GM12865 (cell line): ENCODE measurements at regions not wholly inside any gene's neighbourhood (a gene's known extent, or its start where the extent isn't known, plus 50 kb on each side); places are given as distances from the start of the nearest gene placed in this dataset.
A peak's percentile ranks its signal among the peaks of the same experiment; 100 is the strongest.

ENCODE experiments used
- DNase-seq: peaks from one replicate; pipeline ENCODE4 v3.0.0; 2010; ENCODE audit warnings: low read depth
- H3K4me3 ChIP-seq: 2 replicates; pipeline ENCODE4 v1.5.1; 2011; ENCODE audit warnings: mild to moderate bottlenecking, low read depth, low read length, control low read depth
- CTCF ChIP-seq: IDR thresholded peaks from 2 replicates; pipeline ENCODE4 v1.5.1; 2011; ENCODE audit warnings: low read length, control low read depth, low read depth, inconsistent platforms; ENCODE audit not compliant: insufficient read depth; ENCODE audit errors: missing control alignments

- no peak for TF ChIP-seq CTCF
- DNase-seq: no peak
- no peak overlapping the region for H3K4me3 ChIP-seq
Measured at GRCh38 chr14:34075826-34076225, 125.0 kb upstream of the EGLN3 start.

- peak; percentile 27 for DNase-seq
- TF ChIP-seq CTCF: no peak
- H3K4me3 ChIP-seq: no peak overlapping the region
Measured at GRCh38 chr14:34075042-34075744, 124.3 kb upstream of the EGLN3 start.

- DNase-seq: no peak
- H3K4me3 ChIP-seq: no peak overlapping the region
- no peak for TF ChIP-seq CTCF
Measured at GRCh38 chr14:34072921-34073320, 122.0 kb upstream of the EGLN3 start.

- no peak for TF ChIP-seq CTCF
- DNase-seq: no peak
- H3K4me3 ChIP-seq: no peak overlapping the region
Measured at GRCh38 chr14:34072401-34072800, 121.5 kb upstream of the EGLN3 start.

GRCh38 chr14:34070917-34071407, 120.1 kb upstream of the EGLN3 start:
- TF ChIP-seq CTCF: no peak

GRCh38 chr14:34069854-34070582, 119.1 kb upstream of the EGLN3 start:
- no peak overlapping the region for H3K4me3 ChIP-seq
- no peak for DNase-seq
- TF ChIP-seq CTCF: no peak

More at GRCh38 chr14:34070917-34071407, 120.1 kb upstream of the EGLN3 start:
- DNase-seq: no peak
- H3K4me3 ChIP-seq: no peak overlapping the region

- TF ChIP-seq CTCF: no peak
Measured at GRCh38 chr14:34067587-34067986, 116.7 kb upstream of the EGLN3 start.

More at GRCh38 chr14:34067587-34067986, 116.7 kb upstream of the EGLN3 start:
- no peak overlapping the region for H3K4me3 ChIP-seq
- DNase-seq: no peak
